ENCODE measurements at regions not wholly inside any gene's neighbourhood (a gene's known extent, or its start where the extent isn't known, plus 50 kb on each side); places are given as distances from the start of the nearest gene placed in this dataset.

GRCh38 chrX:113770071-113770470 is 813.8 kb upstream of the HTR2C start:
- POLR2A ChIA-PET = no interaction called here
- no peak for ATAC-seq
- Histone ChIP-seq H3K36me3 (replicated peaks in 1 of 2; ENCODE audit: control insufficient read depth in 1 of 2, insufficient read depth in 2 of 2, low read length in 2 of 2) (no peaks in the 10 kb centered on the region), H3K79me2 (ENCODE audit: insufficient read depth, low read length) (no peaks in the 10 kb centered on the region), H3K9me3 (ENCODE audit: low read length) (no peaks in the 10 kb centered on the region), H2AFZ (ENCODE audit: low read length) (no peak overlapping the region), H4K20me1 (ENCODE audit: insufficient read depth, low read length) (no peaks in the 10 kb centered on the region), H3K27ac (ENCODE audit: extremely low read length, insufficient read depth, low read length) (no peak overlapping the region), H3K4me3 (replicated peaks in 1 of 3; ENCODE audit: insufficient read depth in 1 of 3, low read depth in 2 of 3, low read length in 3 of 3) (no peak overlapping the region), H3K27me3 (ENCODE audit: control insufficient read depth in 1 of 2, insufficient read depth in 2 of 2, low read length in 2 of 2) (no peaks in the 10 kb centered on the region), H3K4me2 (ENCODE audit: low read depth, low read length) (no peak overlapping the region), H3K4me1 (ENCODE audit: insufficient read depth, low read length) (no peaks in the 10 kb centered on the region), H3K9ac (ENCODE audit: insufficient read depth, low read depth, low read length) (no peak overlapping the region)
- in situ Hi-C loops (cut with HindIII; ENCODE audit: extremely low pct_ligation_motif_present, low pct_unique_long_range_greater_than_20kb) = no loop called here
- WGBS (ENCODE audit: low lambda C conversion rate) = 4% methylated on average over 4 of the region's 4 CpGs
- intact Hi-C loops (cut with micrococcal nuclease; ENCODE audit: unreplicated experiment) = no loop called here
- CTCF ChIA-PET (ENCODE audit: low intra/inter-chr PET ratio, low total read pairs) = no interaction called here
- BruUV-seq (replicated peaks) = no TSS peak
- no peak for FAIRE-seq
- TF ChIP-seq FOXK2 (IDR thresholded peaks at IDR 0.05) = no peak
- TF ChIP-seq HDAC1 (CRISPR knock-in tag; IDR thresholded peaks at IDR 0.05) = no peak
- no peak for TF ChIP-seq ERF (CRISPR knock-in tag; IDR thresholded peaks at IDR 0.05)
- no peak for TF ChIP-seq AKNA (CRISPR knock-in tag; IDR thresholded peaks at IDR 0.05; ENCODE audit: borderline replicate concordance)
- TF ChIP-seq CREM (IDR thresholded peaks at IDR 0.05) = no peak
- TF ChIP-seq CREM (CRISPR knock-in tag; IDR thresholded peaks at IDR 0.05) = no peak
- TF ChIP-seq NFYB (CRISPR knock-in tag; IDR thresholded peaks at IDR 0.05) = no peak
- TF ChIP-seq, protein P1, sequence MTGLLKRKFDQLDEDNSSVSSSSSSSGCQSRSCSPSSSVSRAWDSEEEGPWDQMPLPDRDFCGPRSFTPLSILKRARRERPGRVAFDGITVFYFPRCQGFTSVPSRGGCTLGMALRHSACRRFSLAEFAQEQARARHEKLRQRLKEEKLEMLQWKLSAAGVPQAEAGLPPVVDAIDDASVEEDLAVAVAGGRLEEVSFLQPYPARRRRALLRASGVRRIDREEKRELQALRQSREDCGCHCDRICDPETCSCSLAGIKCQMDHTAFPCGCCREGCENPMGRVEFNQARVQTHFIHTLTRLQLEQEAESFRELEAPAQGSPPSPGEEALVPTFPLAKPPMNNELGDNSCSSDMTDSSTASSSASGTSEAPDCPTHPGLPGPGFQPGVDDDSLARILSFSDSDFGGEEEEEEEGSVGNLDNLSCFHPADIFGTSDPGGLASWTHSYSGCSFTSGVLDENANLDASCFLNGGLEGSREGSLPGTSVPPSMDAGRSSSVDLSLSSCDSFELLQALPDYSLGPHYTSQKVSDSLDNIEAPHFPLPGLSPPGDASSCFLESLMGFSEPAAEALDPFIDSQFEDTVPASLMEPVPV (CRISPR knock-in tag; IDR thresholded peaks at IDR 0.05) = no peak
- TF ChIP-seq, protein P2, sequence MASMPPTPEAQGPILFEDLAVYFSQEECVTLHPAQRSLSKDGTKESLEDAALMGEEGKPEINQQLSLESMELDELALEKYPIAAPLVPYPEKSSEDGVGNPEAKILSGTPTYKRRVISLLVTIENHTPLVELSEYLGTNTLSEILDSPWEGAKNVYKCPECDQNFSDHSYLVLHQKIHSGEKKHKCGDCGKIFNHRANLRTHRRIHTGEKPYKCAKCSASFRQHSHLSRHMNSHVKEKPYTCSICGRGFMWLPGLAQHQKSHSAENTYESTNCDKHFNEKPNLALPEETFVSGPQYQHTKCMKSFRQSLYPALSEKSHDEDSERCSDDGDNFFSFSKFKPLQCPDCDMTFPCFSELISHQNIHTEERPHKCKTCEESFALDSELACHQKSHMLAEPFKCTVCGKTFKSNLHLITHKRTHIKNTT (CRISPR knock-in tag; IDR thresholded peaks at IDR 0.05) = no peak
- no peak for TF ChIP-seq MIXL1 (CRISPR knock-in tag; IDR thresholded peaks at IDR 0.05)
- TF ChIP-seq CEBPG (CRISPR knock-in tag; IDR thresholded peaks at IDR 0.05) = no peak
- no peak for TF ChIP-seq ELF4 (CRISPR knock-in tag; IDR thresholded peaks at IDR 0.05; ENCODE audit: borderline replicate concordance)
- TF ChIP-seq HOXA3 (CRISPR knock-in tag; IDR thresholded peaks at IDR 0.05) = no peak
- no peak for TF ChIP-seq NONO (IDR thresholded peaks at IDR 0.05)
- TF ChIP-seq NONO (CRISPR knock-in tag; conservative IDR thresholded peaks at IDR 0.05) = no peak
- TF ChIP-seq IKZF4 (CRISPR knock-in tag; IDR thresholded peaks at IDR 0.05; ENCODE audit: borderline replicate concordance, low read depth, not compliant biosample characterization) = no peak
- TF ChIP-seq, protein P3, sequence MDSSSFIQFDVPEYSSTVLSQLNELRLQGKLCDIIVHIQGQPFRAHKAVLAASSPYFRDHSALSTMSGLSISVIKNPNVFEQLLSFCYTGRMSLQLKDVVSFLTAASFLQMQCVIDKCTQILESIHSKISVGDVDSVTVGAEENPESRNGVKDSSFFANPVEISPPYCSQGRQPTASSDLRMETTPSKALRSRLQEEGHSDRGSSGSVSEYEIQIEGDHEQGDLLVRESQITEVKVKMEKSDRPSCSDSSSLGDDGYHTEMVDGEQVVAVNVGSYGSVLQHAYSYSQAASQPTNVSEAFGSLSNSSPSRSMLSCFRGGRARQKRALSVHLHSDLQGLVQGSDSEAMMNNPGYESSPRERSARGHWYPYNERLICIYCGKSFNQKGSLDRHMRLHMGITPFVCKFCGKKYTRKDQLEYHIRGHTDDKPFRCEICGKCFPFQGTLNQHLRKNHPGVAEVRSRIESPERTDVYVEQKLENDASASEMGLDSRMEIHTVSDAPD (CRISPR knock-in tag; IDR thresholded peaks at IDR 0.05) = no peak
- no peak for TF ChIP-seq ZNF451 (CRISPR knock-in tag; IDR thresholded peaks at IDR 0.05)
- no peak for DNase-seq (ENCODE audit: low spot score)
